ACHN (cell line): ENCODE measurements at regions not wholly inside any gene's neighbourhood (a gene's known extent, or its start where the extent isn't known, plus 50 kb on each side); places are given as distances from the start of the nearest gene placed in this dataset.

ENCODE experiments used
- DNase-seq: peaks from one replicate; pipeline ENCODE4 v3.0.0-alpha.2; 2015
- in situ Hi-C: cut with HindIII; loops from 2 replicates; pipeline ENCODE4 v1.10.0; 2017; ENCODE audit warnings: low sequenced_read_pairs, low pct_ligation_motif_present, low pct_unique_long_range_greater_than_20kb

- in situ Hi-C loops = no loop called here
- DNase-seq = no peak
Observed at GRCh38 chr9:94159069-94159939, 75.0 kb downstream of the PTPDC1 start.

DNA sequence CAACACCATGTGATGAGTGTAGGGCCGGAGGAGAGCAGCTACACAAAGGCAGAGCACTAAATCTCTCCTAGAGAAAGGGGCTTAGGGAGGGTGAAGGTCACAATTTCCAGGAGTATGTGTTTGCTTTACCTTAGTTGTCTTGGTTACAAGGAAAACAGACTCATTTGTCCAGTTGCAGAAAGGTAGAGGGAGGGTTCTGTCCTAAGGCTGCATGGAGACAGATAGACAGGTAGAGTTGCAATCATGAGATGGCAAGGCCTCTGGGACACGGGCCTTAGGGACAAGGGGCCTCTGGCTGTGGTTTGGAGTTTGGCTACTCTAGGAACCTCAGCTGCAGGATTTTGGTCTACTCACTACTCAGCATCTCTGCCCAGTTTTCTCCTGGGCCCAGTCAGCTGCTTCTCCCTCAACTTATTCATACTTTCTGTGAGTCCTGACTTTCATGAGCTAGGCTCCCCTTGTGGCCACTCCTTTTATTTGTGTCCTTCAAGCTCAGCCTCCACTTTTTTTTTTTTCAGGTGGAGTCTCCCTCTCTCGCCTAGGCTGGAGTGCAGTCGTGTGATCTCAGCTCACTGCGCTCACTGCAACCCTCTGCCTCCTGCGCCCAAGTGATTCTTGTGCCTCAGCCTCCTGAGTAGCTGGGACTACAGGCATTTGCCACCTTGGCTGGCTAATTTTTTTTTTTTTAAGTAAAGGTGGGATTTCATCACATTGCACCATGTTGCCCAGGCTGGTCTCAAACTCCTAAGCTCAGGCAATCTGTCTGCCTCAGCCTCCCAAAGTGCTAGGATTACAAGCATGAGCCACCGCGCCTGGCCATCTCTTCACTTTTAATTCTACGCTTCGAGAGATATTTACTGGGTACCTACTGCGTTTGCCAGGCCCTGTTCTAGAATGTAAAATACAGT, 76.6 kb downstream of the PTPDC1 start:
- DNase-seq = no peak
- in situ Hi-C loops = no loop called here

- in situ Hi-C loops = no loop called here
Observed at GRCh38 chr9:94161673-94162072, 77.4 kb downstream of the PTPDC1 start.

DNA sequence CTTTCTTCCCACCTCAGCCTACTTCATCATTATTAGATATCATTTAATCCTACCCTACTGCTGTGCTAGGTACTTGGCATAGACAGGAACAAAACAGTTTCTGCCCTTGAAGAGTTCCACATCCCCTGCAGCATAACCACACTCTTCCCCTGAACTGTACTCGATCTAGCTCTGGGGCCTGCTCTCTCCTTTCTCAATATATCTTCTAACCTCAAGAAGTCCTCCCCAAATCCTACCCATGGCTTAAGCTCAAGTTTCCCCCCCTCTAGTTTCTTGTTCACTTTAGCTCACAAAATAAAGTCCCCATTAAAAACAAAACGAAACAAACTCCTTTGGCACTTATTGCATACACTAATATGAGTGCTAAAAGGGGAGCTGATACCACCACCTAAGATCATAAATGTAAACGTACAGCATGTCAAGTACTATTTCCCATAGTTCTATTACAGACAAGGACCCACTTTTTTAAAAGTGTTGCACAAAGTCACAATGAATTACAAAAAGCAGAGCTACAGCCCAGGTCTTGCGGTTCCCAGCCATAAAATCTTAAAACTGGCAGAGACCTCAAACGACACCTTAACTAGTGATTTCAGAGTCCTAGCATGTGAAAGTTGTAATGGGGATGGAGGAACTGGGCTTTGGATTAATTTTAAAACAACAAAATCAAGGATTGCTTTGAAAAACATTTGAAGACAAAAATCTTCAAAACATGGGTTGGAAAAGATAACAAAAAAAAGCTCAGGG, 80.7 kb downstream of the PTPDC1 start:
- no peak for DNase-seq
- in situ Hi-C loops = no loop called here

More at GRCh38 chr9:94161673-94162072, 77.4 kb downstream of the PTPDC1 start:
- DNase-seq = no peak

DNA sequence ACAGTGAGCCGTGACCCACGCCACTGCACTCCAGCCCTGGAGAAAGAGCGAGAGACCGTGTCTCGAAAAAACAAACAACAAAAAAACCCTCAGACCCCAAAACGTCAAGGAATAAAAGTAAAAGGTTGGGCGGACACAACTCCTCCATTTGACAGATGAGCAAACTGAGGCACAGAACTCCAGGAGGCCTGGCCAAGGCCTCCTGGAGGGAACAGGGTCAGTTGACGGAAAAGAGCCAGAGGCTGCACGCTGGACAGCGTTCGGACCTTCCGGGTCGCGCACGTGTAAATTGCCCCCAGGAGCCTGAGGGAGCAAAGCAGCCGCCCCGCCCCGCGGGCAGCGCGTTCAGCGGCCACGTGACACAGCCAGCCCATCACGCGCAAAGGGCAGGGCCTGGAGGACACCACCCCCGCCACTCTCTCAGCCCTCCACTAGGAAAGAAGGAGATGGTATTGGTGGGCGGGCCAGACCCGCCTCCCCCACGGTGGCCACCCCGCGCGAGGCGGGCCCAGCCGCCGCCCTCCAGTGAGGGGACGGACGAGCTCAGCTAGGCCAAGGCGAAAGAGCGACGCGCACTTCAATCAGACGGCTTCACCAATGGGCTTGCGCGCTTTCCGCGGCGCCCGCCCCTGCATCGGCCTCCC, 81.5 kb downstream of the PTPDC1 start:
- DNase-seq = peak; percentile 96
- in situ Hi-C loops = no loop called here

DNA sequence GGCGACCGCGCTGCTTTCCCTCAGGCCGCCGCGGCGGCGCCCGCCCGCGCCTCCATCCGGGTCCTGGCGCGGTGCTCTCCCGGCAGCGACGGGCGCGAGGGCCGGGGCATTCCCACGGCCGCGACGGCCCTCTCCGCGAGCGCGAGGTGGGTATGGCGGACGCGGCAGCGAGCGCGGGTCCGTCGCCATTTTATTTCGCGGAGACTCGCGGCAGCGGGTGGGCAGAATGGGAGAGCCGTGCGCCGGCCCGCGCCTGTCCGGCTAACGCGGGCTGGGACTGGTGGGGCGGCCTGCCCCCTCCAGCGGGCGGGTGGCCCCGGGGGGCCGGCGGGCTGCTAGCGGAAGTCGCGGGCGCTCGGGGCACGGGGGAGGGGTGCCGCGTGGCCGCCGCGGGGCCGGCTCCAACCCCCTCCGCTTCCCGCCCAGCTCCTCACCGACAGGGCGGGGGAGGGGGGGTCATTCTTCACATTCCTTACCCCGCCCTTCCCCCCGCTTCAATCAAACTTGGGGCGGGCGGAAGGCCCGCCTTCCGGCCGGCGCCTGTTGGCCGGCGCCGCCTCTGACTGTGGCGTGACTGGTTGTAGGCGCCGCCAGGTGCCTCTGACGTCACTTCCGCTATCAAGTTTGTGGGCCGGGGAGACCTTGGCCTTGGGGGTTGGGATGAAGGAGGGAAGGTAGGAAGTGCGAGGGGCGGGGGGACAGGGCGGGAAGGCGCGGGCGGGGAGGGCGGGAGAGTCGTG, 82.1 kb downstream of the PTPDC1 start:
- DNase-seq = peak; percentile 98
- in situ Hi-C loops = no loop called here

DNA sequence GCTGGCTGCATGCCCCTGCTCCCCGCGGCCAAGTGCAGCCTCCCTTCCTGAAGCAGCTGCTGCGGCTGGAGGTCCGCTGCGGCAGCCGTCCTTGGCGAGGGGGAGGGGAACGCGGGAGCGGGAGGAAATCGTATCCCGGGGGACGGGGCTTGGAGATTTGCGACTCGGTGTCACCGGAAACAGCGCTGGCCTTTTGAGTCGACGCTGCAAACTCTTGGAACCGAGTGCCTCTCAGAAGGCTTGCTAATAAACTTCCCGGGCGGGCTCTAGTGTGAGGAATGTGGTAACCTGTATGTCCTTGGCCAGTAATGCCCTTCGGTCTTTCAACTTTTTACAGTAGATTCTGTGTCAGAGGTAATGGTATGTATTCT, 82.7 kb downstream of the PTPDC1 start:
- DNase-seq = no peak
- in situ Hi-C loops = no loop called here

DNA sequence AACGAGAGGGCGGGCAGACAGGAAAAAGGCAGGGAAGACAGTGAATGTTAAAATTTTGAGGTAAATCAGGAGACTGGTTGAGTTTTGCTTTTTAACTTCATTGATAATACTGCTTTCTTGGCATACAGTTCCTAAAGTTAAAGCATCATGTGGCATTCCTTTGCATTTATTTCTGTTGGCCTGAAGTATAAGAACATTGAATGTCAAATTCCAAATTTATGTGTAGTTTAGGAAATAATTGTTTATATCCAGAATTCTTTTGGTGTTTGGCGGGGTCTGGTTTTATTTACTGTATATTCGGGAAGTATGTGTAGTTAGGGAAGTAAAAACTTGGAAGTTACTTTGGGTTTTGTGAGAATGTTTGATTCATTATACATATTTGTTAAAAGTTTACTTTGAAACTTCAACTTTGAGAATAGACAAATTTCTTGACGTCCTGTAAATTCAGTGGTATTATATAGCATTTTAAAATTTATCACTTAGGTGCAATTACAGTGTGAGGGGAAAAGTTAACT, 83.2 kb downstream of the PTPDC1 start:
- no peak for DNase-seq
- in situ Hi-C loops = no loop called here

DNA sequence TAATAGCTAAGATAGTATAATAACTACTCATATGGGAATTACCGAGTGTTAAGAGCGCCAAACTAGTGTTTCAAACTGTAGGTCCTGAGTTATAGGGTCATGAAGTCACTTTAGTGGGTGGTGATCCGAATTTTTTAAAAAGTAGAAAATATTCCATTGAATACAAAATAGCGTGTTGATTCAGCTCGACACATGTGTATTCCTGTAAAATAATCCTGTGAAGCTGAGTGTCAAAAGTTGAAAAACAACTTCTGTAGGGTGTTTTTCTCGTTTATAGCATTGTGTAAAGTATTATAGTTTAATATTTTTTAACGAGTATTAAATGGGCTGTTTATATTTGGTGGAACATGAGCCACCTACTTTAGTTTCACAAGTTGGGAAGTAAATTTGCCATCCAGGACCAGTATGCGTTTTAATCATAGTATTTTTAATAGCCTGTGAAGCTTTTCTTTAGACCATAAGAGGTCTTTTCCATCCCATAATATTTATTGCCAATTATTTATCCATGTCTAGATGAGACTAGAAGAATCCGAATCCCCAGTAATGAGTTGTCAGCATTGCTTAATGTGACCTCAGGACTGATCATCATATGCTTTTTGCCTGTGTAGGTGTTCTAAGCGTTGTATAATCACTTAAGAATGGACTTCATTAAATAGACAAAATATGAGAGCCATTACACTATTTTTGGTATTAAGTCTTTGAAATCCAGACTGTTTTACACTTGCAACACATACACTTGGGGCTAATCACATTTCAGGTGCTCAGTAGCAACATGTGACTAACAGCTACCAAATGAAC, 84.1 kb downstream of the PTPDC1 start:
- DNase-seq = no peak
- in situ Hi-C loops = no loop called here

GRCh38 chr9:94169968-94170367, 85.7 kb downstream of the PTPDC1 start:
- no peak for DNase-seq
- in situ Hi-C loops = no loop called here

DNA sequence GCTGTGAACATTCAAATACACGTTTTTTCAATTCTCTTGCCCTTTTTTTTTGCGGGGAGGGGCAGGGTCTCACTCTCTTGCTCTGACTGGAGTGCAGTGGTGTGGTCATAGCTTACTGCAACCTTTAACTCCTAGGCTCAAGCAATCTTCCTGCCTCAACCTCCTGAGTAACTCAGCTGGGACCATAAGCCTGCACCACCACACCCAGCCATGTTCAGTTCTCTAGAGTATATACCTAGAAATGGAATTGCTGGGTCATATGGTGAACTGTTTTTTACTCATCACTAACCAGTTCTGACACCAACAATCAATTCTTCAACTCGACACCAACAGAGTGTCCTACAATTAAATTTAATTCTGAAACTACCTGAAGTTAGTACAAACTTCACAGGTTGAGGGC, 85.5 kb upstream of the ZNF169 start:
- DNase-seq = no peak
- in situ Hi-C loops = no loop called here

DNA sequence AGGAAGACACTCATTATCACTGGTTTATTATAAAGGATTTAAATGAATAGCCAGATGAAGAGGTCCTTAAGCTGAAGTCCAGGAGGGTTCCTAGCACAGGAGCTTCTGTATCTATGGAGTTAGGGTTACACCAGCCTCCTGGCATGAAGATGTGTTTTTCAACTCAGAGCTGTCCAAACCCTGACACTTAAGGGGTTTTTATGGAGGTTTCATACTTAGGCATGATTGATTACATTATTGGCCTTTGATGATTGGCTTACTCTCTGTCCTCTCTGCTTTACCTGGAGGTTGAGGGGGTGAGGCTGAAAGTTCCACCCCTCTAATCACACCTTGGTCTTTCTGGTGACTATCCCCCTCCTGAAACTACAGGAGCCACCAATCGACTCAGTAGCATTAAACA, 84.9 kb upstream of the ZNF169 start:
- in situ Hi-C loops = no loop called here
- no peak for DNase-seq

DNA sequence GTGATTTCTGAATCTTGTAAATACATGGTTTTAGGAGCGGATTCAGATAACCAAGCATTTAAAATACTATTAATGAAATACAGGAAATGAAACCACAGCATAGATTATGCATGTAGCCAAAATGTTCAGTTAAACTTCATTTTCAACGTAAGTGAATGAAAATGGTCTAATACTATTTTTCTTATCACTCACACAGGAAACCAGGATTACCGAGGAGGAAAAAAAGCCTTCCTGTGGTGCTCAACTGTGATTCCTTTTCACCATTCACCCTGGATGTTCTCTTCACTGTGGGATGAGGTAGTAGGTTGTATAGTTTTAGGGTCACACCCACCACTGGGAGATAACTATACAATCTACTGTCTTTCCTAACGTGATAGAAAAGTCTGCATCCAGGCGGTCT, 83.4 kb upstream of the ZNF169 start:
- no peak for DNase-seq
- in situ Hi-C loops = no loop called here

- in situ Hi-C loops = no loop called here
- DNase-seq = no peak
Observed at GRCh38 chr9:94176608-94177007, 82.5 kb upstream of the ZNF169 start.

DNA sequence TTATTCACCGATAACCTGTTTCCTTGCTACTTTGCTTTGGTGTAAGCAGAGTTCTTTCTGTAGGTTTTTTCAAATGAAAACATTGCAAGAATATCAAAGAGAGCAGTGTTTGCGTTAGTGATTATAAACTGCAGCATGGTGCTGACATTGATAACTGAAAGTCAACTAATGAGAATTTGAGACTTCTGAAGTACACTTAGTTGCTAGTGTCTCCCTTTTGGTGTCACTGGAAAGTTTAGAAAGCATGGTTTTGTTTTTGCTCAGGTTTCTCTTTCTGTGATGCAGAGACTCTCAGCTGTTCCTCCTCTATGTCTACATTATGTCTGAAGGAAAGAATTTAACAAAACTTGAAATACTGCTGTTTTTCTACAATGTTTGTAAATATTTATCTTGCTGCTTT, 80.2 kb upstream of the ZNF169 start:
- DNase-seq = no peak
- in situ Hi-C loops = no loop called here

- DNase-seq = no peak
- in situ Hi-C loops = no loop called here
Observed at GRCh38 chr9:94181408-94182181, 77.5 kb upstream of the ZNF169 start.
